ENCODE measurements at regions not wholly inside any gene's neighbourhood (a gene's known extent, or its start where the extent isn't known, plus 50 kb on each side); places are given as distances from the start of the nearest gene placed in this dataset.

GRCh38 chr5:166551384-166551783 lies 1740.1 kb upstream of the WWC1 start:
- TF ChIP-seq JUND (IDR thresholded peaks at IDR 0.05) (no peak), CTCF (IDR thresholded peaks at IDR 0.05; ENCODE audit: low read depth, low read length, missing input control) (no peak), RAD21 (IDR thresholded peaks at IDR 0.05) (no peak), YY1 (IDR thresholded peaks at IDR 0.05) (no peak), EGR1 (IDR thresholded peaks at IDR 0.05; ENCODE audit: low read depth in 2 of 2) (no peak), MAX (IDR thresholded peaks at IDR 0.05) (no peak), ZBTB33 (IDR thresholded peaks at IDR 0.05) (no peak), ATF3 (IDR thresholded peaks at IDR 0.05) (no peak), RXRA (IDR thresholded peaks at IDR 0.05) (no peak), FOXA1 (IDR thresholded peaks at IDR 0.05) (no peak)

Data from liver (tissue), 3 donors.